HepG2 (cell line): ENCODE measurements at regions not wholly inside any gene's neighbourhood (a gene's known extent, or its start where the extent isn't known, plus 50 kb on each side); places are given as distances from the start of the nearest gene placed in this dataset.

Experiments used
- ATAC-seq: fragments of 200-7000 bp; cut with Tn5 transposase; 3 replicates; pipeline ENCODE4 v1.9.1; 2020; ENCODE audit warnings: mild to moderate bottlenecking, moderate library complexity
- BruUV-seq: library from RNA; stranded (reverse); fragments of 400-500 nt; replicated peaks from 2 replicates; lab custom pipeline; 2021; lab: Mats Ljungman, UMichigan
- CTCF ChIA-PET: fragments of 300-600 bp; formaldehyde crosslinking; extraction: SDS; loops from one replicate; lab custom pipeline; 2021; ENCODE audit warnings: low total read pairs, inconsistent platforms, low intra/inter-chr PET ratio; lab: Yijun Ruan, JAX
- POLR2A ChIA-PET: fragments of 350-600 bp; sonication (Branson Sonifier 250); formaldehyde crosslinking; loops from one replicate; lab custom pipeline; 2020; ENCODE audit warnings: antibody characterized with exemption, inconsistent platforms; lab: Yijun Ruan, JAX
- DNase-seq: peaks from one replicate; pipeline ENCODE4 v3.0.0-alpha.2; 2015; ENCODE audit warnings: low spot score
- FAIRE-seq: peaks from 3 replicates; lab custom pipeline; 2011; peaks lifted over from hg19 to GRCh38; lab: Jason Lieb, UNC
- H2AFZ ChIP-seq: one replicate; pipeline ENCODE4 v1.6.1; 2011; ENCODE audit warnings: low read length, inconsistent platforms
- H3K27ac ChIP-seq: fragments of 300-600 bp; 3 replicates; pipeline ENCODE4 v1.8.0; 2011; ENCODE audit warnings: mixed run types, mild to moderate bottlenecking, mixed read lengths, low read length, inconsistent platforms; ENCODE audit not compliant: insufficient read depth; ENCODE audit errors: extremely low read length
- H3K27me3 ChIP-seq, 2 experiments: fragments of 200-600 bp in 1 of 2; 2 replicates in 1 of 2; 3 replicates in 1 of 2; pipeline versions ENCODE4 v1.6.0 to v1.8.0; 2011; ENCODE audit warnings: low read length in 2 of 2, mild to moderate bottlenecking in 2 of 2, moderate library complexity in 2 of 2, inconsistent platforms in 1 of 2; ENCODE audit not compliant: insufficient read depth in 2 of 2, control insufficient read depth in 1 of 2
- H3K36me3 ChIP-seq, 2 experiments: fragments of 200-600 bp in 1 of 2; replicated peaks in 1 of 2; 2 replicates in 1 of 2; 3 replicates in 1 of 2; pipeline versions ENCODE4 v1.5.1 to v1.8.0; 2011; ENCODE audit warnings: low read length in 2 of 2, inconsistent platforms in 1 of 2; ENCODE audit not compliant: insufficient read depth in 2 of 2, control insufficient read depth in 1 of 2
- H3K4me1 ChIP-seq: 2 replicates; pipeline ENCODE4 v1.5.1; 2012; ENCODE audit warnings: low read length, inconsistent platforms; ENCODE audit not compliant: insufficient read depth
- H3K4me2 ChIP-seq: 2 replicates; pipeline ENCODE4 v1.6.0; 2011; ENCODE audit warnings: low read depth, low read length, inconsistent platforms
- H3K4me3 ChIP-seq, 3 experiments: fragments of 200-600 bp in 1 of 3; sonication (generic), shearing (Covaris generic) in 1 of 3; replicated peaks in 1 of 3; 2 replicates each; pipeline ENCODE4 v1.5.1; 2011 to 2016; ENCODE audit warnings: low read length in 3 of 3, inconsistent platforms in 2 of 3, low read depth in 2 of 3, mild to moderate bottlenecking in 2 of 3, control low read depth in 1 of 3, mixed read lengths in 1 of 3; ENCODE audit not compliant: insufficient read depth in 1 of 3
- H3K79me2 ChIP-seq: one replicate; pipeline ENCODE4 v1.6.1; 2011; ENCODE audit warnings: low read length, inconsistent platforms; ENCODE audit not compliant: insufficient read depth
- H3K9ac ChIP-seq: 2 replicates; pipeline ENCODE4 v1.6.0; 2011; ENCODE audit warnings: mild to moderate bottlenecking, low read depth, low read length, inconsistent platforms; ENCODE audit not compliant: insufficient read depth
- H3K9me3 ChIP-seq: 2 replicates; pipeline ENCODE4 v1.5.1; 2012; ENCODE audit warnings: mild to moderate bottlenecking, low read length
- H4K20me1 ChIP-seq: 2 replicates; pipeline ENCODE4 v1.6.0; 2011; ENCODE audit warnings: inconsistent platforms, mild to moderate bottlenecking, low read length, moderate library complexity; ENCODE audit not compliant: insufficient read depth
- AGO1 ChIP-seq: fragments of 200-400 bp; formaldehyde crosslinking; IDR thresholded peaks from 2 replicates; pipeline ENCODE4 v1.6.1; 2017; ENCODE audit warnings: mild to moderate bottlenecking, low read depth, low read length, moderate library complexity; ENCODE audit not compliant: poor library complexity, severe bottlenecking
- GLI4 ChIP-seq: sonication (generic); formaldehyde crosslinking; IDR thresholded peaks from 2 replicates; pipeline ENCODE4 v1.5.1; 2020; ENCODE audit warnings: missing genetic modification reagents, mild to moderate bottlenecking, moderate library complexity, borderline replicate concordance
- MAFF ChIP-seq: IDR thresholded peaks from 2 replicates; pipeline ENCODE4 v1.6.1; 2011; ENCODE audit warnings: low read depth, low read length, improper control_type of control experiment
- POGZ ChIP-seq: sonication (generic); formaldehyde crosslinking; IDR thresholded peaks from 2 replicates; pipeline ENCODE4 v1.4.0; 2020; ENCODE audit warnings: mild to moderate bottlenecking, missing genetic modification reagents
- SMAD1 ChIP-seq: sonication (generic); formaldehyde crosslinking; IDR thresholded peaks from 2 replicates; pipeline ENCODE4 v1.4.0; 2020; ENCODE audit warnings: missing genetic modification reagents, low read depth, mild to moderate bottlenecking, borderline replicate concordance
- TCF7L2 ChIP-seq: IDR thresholded peaks from 2 replicates; pipeline ENCODE4 v1.6.1; 2011; ENCODE audit warnings: mild to moderate bottlenecking, low read depth, low read length, moderate library complexity
- ZBTB38 ChIP-seq: sonication (generic); formaldehyde crosslinking; IDR thresholded peaks from 2 replicates; pipeline ENCODE4 v1.5.1; 2020; ENCODE audit warnings: mild to moderate bottlenecking, missing genetic modification reagents
- WGBS: methylation state at CpG from one replicate; pipeline ENCODE4 v1.1.6; 2017; ENCODE audit warnings: low lambda C conversion rate; 5-methylcytosine and 5-hydroxymethylcytosine counted together
- in situ Hi-C: cut with HindIII; loops from 2 replicates; pipeline ENCODE4 v1.10.0; 2017; ENCODE audit warnings: low pct_unique_long_range_greater_than_20kb; ENCODE audit not compliant: extremely low pct_ligation_motif_present
- intact Hi-C: fragments of 100-400 bp; cut with micrococcal nuclease; formaldehyde crosslinking; loops from one replicate; pipeline ENCODE4 v1.10.0; 2022; ENCODE audit not compliant: unreplicated experiment
- TF ChIP-seq, protein P1 (sequence below): sonication (generic); formaldehyde crosslinking; IDR thresholded peaks from 2 replicates; pipeline ENCODE4 v1.8.1; 2023; ENCODE audit warnings: missing genetic modification reagents, inconsistent platforms, borderline replicate concordance
- TF ChIP-seq, protein P2 (sequence below): sonication (generic); formaldehyde crosslinking; IDR thresholded peaks from 2 replicates; pipeline ENCODE4 v1.4.0; 2020; ENCODE audit warnings: missing genetic modification reagents, borderline replicate concordance
- TF ChIP-seq, protein P3 (sequence below): sonication (generic); formaldehyde crosslinking; IDR thresholded peaks from 2 replicates; pipeline ENCODE4 v1.4.0; 2020; ENCODE audit warnings: missing genetic modification reagents
- TF ChIP-seq, protein P4 (sequence below): sonication (generic); formaldehyde crosslinking; IDR thresholded peaks from 2 replicates; pipeline ENCODE4 v1.8.1; 2023; ENCODE audit warnings: mild to moderate bottlenecking, missing genetic modification reagents
- TF ChIP-seq, protein P5 (sequence below): sonication (generic); formaldehyde crosslinking; IDR thresholded peaks from 2 replicates; pipeline ENCODE4 v1.4.0; 2020; ENCODE audit warnings: missing genetic modification reagents; ENCODE audit errors: not compliant biosample characterization

DNA sequence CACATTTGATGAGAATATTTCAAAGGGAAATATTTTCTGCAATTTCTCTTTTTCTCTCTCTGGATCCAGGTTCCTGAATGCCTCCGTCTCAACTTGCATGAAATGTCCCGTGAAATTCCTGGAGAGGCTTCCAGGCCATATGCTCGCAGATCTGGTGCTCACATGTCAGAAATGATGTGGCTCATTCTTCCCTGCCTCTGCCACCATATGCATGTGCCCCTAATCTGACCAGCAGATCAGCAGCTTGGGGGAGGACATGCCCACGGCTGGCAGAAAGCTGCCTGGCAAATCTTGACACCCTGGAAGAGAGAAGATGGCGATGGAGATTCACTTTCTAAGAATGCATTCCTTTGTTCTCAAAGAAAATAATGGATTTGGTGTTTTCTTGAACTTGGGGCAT, 490.7 kb downstream of the RPS24 start:
- CTCF ChIA-PET: no interaction called here
- no peak overlapping the region for H3K27ac ChIP-seq
- no peak overlapping the region for H2AFZ ChIP-seq
- ATAC-seq (no peak), FAIRE-seq (no peak), DNase-seq (no peak)
- H3K9me3 ChIP-seq: no peaks in the 10 kb centered on the region
- no peak overlapping the region for H3K4me2 ChIP-seq
- H3K4me3 ChIP-seq: no peak overlapping the region
- H3K27me3 ChIP-seq: no peaks in the 10 kb centered on the region
- H4K20me1 ChIP-seq: no peaks in the 10 kb centered on the region
- 92% methylated on average over 5 of the region's 5 CpGs for WGBS
- intact Hi-C loops (no loop called here), in situ Hi-C loops (no loop called here)
- POLR2A ChIA-PET: interaction anchor here (1.1 to 1.5 kb wide), 3 partner anchors 16 to 52 kb away, joined by 3 to 10 read pairs (median 4); no protein-coding TSS in a partner anchor
- H3K79me2 ChIP-seq: no peaks in the 10 kb centered on the region
- no TSS peak for BruUV-seq
- H3K4me1 ChIP-seq: peaks cover 75% of the 10 kb centered on the region
- no peak overlapping the region for H3K9ac ChIP-seq
- no peaks in the 10 kb centered on the region for H3K36me3 ChIP-seq
- TF ChIP-seq GLI4: no peak
- TF ChIP-seq, protein P1, sequence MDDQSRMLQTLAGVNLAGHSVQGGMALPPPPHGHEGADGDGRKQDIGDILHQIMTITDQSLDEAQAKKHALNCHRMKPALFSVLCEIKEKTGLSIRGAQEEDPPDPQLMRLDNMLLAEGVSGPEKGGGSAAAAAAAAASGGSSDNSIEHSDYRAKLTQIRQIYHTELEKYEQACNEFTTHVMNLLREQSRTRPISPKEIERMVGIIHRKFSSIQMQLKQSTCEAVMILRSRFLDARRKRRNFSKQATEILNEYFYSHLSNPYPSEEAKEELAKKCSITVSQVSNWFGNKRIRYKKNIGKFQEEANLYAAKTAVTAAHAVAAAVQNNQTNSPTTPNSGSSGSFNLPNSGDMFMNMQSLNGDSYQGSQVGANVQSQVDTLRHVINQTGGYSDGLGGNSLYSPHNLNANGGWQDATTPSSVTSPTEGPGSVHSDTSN (CRISPR knock-in tag): no peak
- TF ChIP-seq, protein P2, sequence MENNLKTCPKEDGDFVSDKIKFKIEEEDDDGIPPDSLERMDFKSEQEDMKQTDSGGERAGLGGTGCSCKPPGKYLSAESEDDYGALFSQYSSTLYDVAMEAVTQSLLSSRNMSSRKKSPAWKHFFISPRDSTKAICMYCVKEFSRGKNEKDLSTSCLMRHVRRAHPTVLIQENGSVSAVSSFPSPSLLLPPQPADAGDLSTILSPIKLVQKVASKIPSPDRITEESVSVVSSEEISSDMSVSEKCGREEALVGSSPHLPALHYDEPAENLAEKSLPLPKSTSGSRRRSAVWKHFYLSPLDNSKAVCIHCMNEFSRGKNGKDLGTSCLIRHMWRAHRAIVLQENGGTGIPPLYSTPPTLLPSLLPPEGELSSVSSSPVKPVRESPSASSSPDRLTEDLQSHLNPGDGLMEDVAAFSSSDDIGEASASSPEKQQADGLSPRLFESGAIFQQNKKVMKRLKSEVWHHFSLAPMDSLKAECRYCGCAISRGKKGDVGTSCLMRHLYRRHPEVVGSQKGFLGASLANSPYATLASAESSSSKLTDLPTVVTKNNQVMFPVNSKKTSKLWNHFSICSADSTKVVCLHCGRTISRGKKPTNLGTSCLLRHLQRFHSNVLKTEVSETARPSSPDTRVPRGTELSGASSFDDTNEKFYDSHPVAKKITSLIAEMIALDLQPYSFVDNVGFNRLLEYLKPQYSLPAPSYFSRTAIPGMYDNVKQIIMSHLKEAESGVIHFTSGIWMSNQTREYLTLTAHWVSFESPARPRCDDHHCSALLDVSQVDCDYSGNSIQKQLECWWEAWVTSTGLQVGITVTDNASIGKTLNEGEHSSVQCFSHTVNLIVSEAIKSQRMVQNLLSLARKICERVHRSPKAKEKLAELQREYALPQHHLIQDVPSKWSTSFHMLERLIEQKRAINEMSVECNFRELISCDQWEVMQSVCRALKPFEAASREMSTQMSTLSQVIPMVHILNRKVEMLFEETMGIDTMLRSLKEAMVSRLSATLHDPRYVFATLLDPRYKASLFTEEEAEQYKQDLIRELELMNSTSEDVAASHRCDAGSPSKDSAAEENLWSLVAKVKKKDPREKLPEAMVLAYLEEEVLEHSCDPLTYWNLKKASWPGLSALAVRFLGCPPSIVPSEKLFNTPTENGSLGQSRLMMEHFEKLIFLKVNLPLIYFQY (CRISPR knock-in tag): no peak
- TF ChIP-seq ZBTB38 (CRISPR knock-in tag): no peak
- no peak for TF ChIP-seq POGZ
- no peak for TF ChIP-seq AGO1
- no peak for TF ChIP-seq SMAD1 (CRISPR knock-in tag)
- no peak for TF ChIP-seq TCF7L2
- TF ChIP-seq MAFF: no peak
- TF ChIP-seq, protein P3, sequence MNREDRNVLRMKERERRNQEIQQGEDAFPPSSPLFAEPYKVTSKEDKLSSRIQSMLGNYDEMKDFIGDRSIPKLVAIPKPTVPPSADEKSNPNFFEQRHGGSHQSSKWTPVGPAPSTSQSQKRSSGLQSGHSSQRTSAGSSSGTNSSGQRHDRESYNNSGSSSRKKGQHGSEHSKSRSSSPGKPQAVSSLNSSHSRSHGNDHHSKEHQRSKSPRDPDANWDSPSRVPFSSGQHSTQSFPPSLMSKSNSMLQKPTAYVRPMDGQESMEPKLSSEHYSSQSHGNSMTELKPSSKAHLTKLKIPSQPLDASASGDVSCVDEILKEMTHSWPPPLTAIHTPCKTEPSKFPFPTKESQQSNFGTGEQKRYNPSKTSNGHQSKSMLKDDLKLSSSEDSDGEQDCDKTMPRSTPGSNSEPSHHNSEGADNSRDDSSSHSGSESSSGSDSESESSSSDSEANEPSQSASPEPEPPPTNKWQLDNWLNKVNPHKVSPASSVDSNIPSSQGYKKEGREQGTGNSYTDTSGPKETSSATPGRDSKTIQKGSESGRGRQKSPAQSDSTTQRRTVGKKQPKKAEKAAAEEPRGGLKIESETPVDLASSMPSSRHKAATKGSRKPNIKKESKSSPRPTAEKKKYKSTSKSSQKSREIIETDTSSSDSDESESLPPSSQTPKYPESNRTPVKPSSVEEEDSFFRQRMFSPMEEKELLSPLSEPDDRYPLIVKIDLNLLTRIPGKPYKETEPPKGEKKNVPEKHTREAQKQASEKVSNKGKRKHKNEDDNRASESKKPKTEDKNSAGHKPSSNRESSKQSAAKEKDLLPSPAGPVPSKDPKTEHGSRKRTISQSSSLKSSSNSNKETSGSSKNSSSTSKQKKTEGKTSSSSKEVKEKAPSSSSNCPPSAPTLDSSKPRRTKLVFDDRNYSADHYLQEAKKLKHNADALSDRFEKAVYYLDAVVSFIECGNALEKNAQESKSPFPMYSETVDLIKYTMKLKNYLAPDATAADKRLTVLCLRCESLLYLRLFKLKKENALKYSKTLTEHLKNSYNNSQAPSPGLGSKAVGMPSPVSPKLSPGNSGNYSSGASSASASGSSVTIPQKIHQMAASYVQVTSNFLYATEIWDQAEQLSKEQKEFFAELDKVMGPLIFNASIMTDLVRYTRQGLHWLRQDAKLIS (CRISPR knock-in tag): no peak
- TF ChIP-seq, protein P4, sequence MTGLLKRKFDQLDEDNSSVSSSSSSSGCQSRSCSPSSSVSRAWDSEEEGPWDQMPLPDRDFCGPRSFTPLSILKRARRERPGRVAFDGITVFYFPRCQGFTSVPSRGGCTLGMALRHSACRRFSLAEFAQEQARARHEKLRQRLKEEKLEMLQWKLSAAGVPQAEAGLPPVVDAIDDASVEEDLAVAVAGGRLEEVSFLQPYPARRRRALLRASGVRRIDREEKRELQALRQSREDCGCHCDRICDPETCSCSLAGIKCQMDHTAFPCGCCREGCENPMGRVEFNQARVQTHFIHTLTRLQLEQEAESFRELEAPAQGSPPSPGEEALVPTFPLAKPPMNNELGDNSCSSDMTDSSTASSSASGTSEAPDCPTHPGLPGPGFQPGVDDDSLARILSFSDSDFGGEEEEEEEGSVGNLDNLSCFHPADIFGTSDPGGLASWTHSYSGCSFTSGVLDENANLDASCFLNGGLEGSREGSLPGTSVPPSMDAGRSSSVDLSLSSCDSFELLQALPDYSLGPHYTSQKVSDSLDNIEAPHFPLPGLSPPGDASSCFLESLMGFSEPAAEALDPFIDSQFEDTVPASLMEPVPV (CRISPR knock-in tag): no peak
- TF ChIP-seq, protein P5, sequence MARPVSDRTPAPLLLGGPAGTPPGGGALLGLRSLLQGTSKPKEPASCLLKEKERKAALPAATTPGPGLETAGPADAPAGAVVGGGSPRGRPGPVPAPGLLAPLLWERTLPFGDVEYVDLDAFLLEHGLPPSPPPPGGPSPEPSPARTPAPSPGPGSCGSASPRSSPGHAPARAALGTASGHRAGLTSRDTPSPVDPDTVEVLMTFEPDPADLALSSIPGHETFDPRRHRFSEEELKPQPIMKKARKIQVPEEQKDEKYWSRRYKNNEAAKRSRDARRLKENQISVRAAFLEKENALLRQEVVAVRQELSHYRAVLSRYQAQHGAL (CRISPR knock-in tag): no peak
